GM23338 (cell line): ENCODE measurements at regions not wholly inside any gene's neighbourhood (a gene's known extent, or its start where the extent isn't known, plus 50 kb on each side); places are given as distances from the start of the nearest gene placed in this dataset.

Experiments used
- ATAC-seq: fragments of 200-7000 bp; cut with Tn5 transposase; 3 replicates; pipeline ENCODE4 v1.9.1; 2020
- DNase-seq: peaks from one replicate; pipeline ENCODE4 v3.0.0-alpha.2; 2015; ENCODE audit warnings: low spot score
- H2AFZ ChIP-seq: fragments of 200-600 bp; sonication (generic); 2 replicates; pipeline ENCODE4 v1.8.0; 2016; ENCODE audit warnings: antibody characterized with exemption, mild to moderate bottlenecking, moderate library complexity
- H3F3A ChIP-seq: fragments of 200-600 bp; sonication (generic); replicated peaks from 2 replicates; pipeline ENCODE4 v1.8.0; 2017; ENCODE audit warnings: antibody characterized with exemption, mixed run types, low read depth
- H3K27ac ChIP-seq: fragments of 200-600 bp; sonication (generic); 2 replicates; pipeline ENCODE4 v1.6.1; 2016; ENCODE audit warnings: low read depth
- H3K27me3 ChIP-seq: fragments of 200-600 bp; sonication (generic); 2 replicates; pipeline ENCODE4 v1.8.0; 2016; ENCODE audit warnings: mild to moderate bottlenecking, mixed run types, moderate library complexity; ENCODE audit not compliant: insufficient read depth
- H3K36me3 ChIP-seq: fragments of 200-600 bp; sonication (generic); 2 replicates; pipeline ENCODE4 v1.8.0; 2016; ENCODE audit warnings: mild to moderate bottlenecking; ENCODE audit not compliant: insufficient read depth
- H3K4me1 ChIP-seq: fragments of 200-600 bp; sonication (generic); 2 replicates; pipeline ENCODE4 v1.8.0; 2016; ENCODE audit warnings: mild to moderate bottlenecking, moderate library complexity; ENCODE audit not compliant: insufficient read depth
- H3K4me2 ChIP-seq: fragments of 200-600 bp; sonication (generic); 2 replicates; pipeline ENCODE4 v1.7.1; 2017; ENCODE audit warnings: mixed run types
- H3K4me3 ChIP-seq: fragments of 200-600 bp; sonication (generic); 2 replicates; pipeline ENCODE4 v1.6.1; 2016; ENCODE audit warnings: mixed run types
- H3K79me2 ChIP-seq: fragments of 200-600 bp; sonication (generic); replicated peaks from 2 replicates; pipeline ENCODE4 v1.8.0; 2017; ENCODE audit warnings: mild to moderate bottlenecking; ENCODE audit not compliant: insufficient read depth
- H3K9me2 ChIP-seq: fragments of 200-600 bp; sonication (generic); 2 replicates; pipeline ENCODE4 v1.8.0; 2017; ENCODE audit not compliant: insufficient read depth
- H4K20me1 ChIP-seq: fragments of 200-600 bp; sonication (generic); replicated peaks from 2 replicates; pipeline ENCODE4 v1.8.0; 2017; ENCODE audit warnings: mild to moderate bottlenecking; ENCODE audit not compliant: insufficient read depth
- H3K27ac Mint-ChIP-seq: 2 replicates; pipeline ENCODE4 v1.8.0; 2020; ENCODE audit warnings: inconsistent platforms, mild to moderate bottlenecking, moderate library complexity, mixed read lengths
- H3K27me3 Mint-ChIP-seq: 3 replicates; pipeline ENCODE4 v1.8.0; 2022; ENCODE audit warnings: low read depth, mild to moderate bottlenecking, moderate library complexity, mixed read lengths, inconsistent platforms; ENCODE audit not compliant: insufficient read depth, poor library complexity
- H3K36me3 Mint-ChIP-seq: 3 replicates; pipeline ENCODE4 v1.8.0; 2021; ENCODE audit warnings: low read depth, mild to moderate bottlenecking, inconsistent platforms, moderate library complexity, mixed read lengths
- H3K4me1 Mint-ChIP-seq: 3 replicates; pipeline ENCODE4 v1.8.0; 2020; ENCODE audit warnings: mild to moderate bottlenecking, inconsistent platforms, mixed read lengths
- H3K4me3 Mint-ChIP-seq: 3 replicates; pipeline ENCODE4 v1.8.0; 2021; ENCODE audit warnings: moderate library complexity, mild to moderate bottlenecking, inconsistent platforms, mixed read lengths
- H3K9me3 Mint-ChIP-seq: 3 replicates; pipeline ENCODE4 v1.8.0; 2020; ENCODE audit warnings: moderate library complexity, mild to moderate bottlenecking, inconsistent platforms, mixed read lengths
- CTCF ChIP-seq, 2 experiments: fragments of 200-600 bp in 1 of 2; sonication (generic) in 1 of 2; conservative IDR thresholded peaks; 2 replicates each; pipeline versions ENCODE4 v1.5.1 to v1.6.1; 2016 to 2017; ENCODE audit warnings: antibody characterized with exemption in 2 of 2, low read depth in 2 of 2, mild to moderate bottlenecking in 2 of 2, moderate library complexity in 1 of 2
- STAT1 ChIP-seq: IDR thresholded peaks from one replicate; pipeline ENCODE4 v1.6.1; 2016; ENCODE audit warnings: antibody characterized with exemption; ENCODE audit not compliant: unreplicated experiment
- ZNF462 ChIP-seq: fragments of 250-450 bp; sonication (Bioruptor Pico); IDR thresholded peaks from 2 replicates; pipeline ENCODE4 v1.5.0; 2020; ENCODE audit warnings: mild to moderate bottlenecking, moderate library complexity
- TF ChIP-seq, protein P1 (sequence below): IDR thresholded peaks from one replicate; pipeline ENCODE4 v1.6.1; 2018; ENCODE audit warnings: antibody characterized with exemption; ENCODE audit not compliant: unreplicated experiment

DNA sequence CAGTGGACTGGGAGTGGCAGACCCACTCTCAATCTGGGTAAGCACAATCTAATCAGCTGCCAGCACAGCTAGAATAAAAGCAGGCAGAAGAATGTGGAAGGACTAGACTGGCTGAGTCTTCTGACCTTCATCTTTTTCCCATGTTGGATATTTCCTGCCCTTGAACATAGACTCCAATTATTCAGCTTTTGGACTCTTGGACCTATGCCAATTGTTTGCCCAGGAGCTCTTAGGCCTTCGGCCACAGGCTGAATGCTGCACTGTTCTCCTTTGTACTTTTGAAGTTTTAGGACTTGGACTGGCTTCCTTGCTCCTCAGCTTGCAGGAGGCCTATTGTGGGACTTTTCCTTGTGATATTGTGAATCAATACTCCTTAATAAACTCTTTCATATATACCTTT, 477.7 kb upstream of the ZNF385D start (continued):
- TF ChIP-seq ZNF462 (CRISPR knock-in tag) (no peak), CTCF (conservative IDR thresholded peaks at IDR 0.05; ENCODE audit: low read depth in 2 of 2) (no peak)
- TF ChIP-seq, protein P1, sequence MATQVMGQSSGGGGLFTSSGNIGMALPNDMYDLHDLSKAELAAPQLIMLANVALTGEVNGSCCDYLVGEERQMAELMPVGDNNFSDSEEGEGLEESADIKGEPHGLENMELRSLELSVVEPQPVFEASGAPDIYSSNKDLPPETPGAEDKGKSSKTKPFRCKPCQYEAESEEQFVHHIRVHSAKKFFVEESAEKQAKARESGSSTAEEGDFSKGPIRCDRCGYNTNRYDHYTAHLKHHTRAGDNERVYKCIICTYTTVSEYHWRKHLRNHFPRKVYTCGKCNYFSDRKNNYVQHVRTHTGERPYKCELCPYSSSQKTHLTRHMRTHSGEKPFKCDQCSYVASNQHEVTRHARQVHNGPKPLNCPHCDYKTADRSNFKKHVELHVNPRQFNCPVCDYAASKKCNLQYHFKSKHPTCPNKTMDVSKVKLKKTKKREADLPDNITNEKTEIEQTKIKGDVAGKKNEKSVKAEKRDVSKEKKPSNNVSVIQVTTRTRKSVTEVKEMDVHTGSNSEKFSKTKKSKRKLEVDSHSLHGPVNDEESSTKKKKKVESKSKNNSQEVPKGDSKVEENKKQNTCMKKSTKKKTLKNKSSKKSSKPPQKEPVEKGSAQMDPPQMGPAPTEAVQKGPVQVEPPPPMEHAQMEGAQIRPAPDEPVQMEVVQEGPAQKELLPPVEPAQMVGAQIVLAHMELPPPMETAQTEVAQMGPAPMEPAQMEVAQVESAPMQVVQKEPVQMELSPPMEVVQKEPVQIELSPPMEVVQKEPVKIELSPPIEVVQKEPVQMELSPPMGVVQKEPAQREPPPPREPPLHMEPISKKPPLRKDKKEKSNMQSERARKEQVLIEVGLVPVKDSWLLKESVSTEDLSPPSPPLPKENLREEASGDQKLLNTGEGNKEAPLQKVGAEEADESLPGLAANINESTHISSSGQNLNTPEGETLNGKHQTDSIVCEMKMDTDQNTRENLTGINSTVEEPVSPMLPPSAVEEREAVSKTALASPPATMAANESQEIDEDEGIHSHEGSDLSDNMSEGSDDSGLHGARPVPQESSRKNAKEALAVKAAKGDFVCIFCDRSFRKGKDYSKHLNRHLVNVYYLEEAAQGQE: no peak

DNA sequence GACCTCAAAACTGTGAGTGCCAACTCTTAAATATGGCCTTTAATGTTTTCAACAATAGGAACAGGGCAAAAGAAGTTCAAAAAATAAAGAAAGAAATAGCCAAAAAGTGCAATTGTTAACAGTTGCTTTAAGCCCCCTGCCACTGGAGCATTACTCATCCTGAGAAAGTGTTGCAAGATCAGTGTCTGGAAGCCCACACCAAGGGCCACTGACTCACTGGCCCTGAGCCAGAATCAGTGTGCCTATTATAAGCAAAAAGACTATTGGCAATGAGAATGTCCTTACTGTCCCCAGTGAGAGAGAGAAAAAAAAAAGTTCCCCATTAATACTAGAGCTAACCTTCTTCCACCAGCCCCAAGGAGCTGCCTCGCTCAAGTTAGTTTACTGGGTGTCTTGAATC, 480.1 kb upstream of the ZNF385D start:
- no peaks in the 10 kb centered on the region for H3K27me3 ChIP-seq
- no peaks in the 10 kb centered on the region for H4K20me1 ChIP-seq
- H3F3A ChIP-seq: no peaks in the 10 kb centered on the region
- no peaks in the 10 kb centered on the region for H3K36me3 ChIP-seq
- no peaks in the 10 kb centered on the region for H3K27me3 Mint-ChIP-seq
- ATAC-seq: no peak
- no peak overlapping the region for H3K4me3 ChIP-seq
- no peaks in the 10 kb centered on the region for H3K4me1 ChIP-seq
- H3K79me2 ChIP-seq: no peaks in the 10 kb centered on the region
- 0 out of 2 replicates have a peak, but pooled peaks cover 3% of the 10 kb centered on the region for H3K9me2 ChIP-seq
- H3K27ac ChIP-seq: no peak overlapping the region
- H3K9me3 Mint-ChIP-seq: peaks cover 4% of the 10 kb centered on the region; the same call in 1 of the 3 replicates
- H3K27ac Mint-ChIP-seq: no peak overlapping the region
- H2AFZ ChIP-seq: no peak overlapping the region
- no peak overlapping the region for H3K4me3 Mint-ChIP-seq
- no peaks in the 10 kb centered on the region for H3K4me1 Mint-ChIP-seq
- no peaks in the 10 kb centered on the region for H3K36me3 Mint-ChIP-seq
- no peak for DNase-seq
- no peak overlapping the region for H3K4me2 ChIP-seq
- TF ChIP-seq CTCF (conservative IDR thresholded peaks at IDR 0.05; ENCODE audit: low read depth in 2 of 2): no peak
- TF ChIP-seq STAT1: no peak
